HEK293T (cell line): ENCODE measurements at regions not wholly inside any gene's neighbourhood (a gene's known extent, or its start where the extent isn't known, plus 50 kb on each side); places are given as distances from the start of the nearest gene placed in this dataset.

Experiments used
- CTCF ChIA-PET: fragments of 350-600 bp; formaldehyde crosslinking; extraction: SDS; loops from one replicate; lab custom pipeline; 2021; ENCODE audit warnings: antibody characterized with exemption, inconsistent platforms; lab: Yijun Ruan, JAX
- POLR2A ChIA-PET: fragments of 350-600 bp; formaldehyde crosslinking; extraction: SDS; loops from one replicate; lab custom pipeline; 2020; ENCODE audit warnings: antibody characterized with exemption, inconsistent platforms; lab: Yijun Ruan, JAX
- DNase-seq: peaks from one replicate; pipeline ENCODE4 v3.0.0; 2012; ENCODE audit warnings: mixed read lengths; ENCODE audit errors: extremely low spot score
- ARNT ChIP-seq: fragments of 450-650 bp; IDR thresholded peaks from 2 replicates; pipeline ENCODE4 v1.6.1; 2017; ENCODE audit warnings: mild to moderate bottlenecking
- BHLHE40 ChIP-seq: fragments of 450-650 bp; IDR thresholded peaks from 2 replicates; pipeline ENCODE4 v1.6.1; 2016; ENCODE audit warnings: mild to moderate bottlenecking, moderate library complexity, borderline replicate concordance
- CTBP1 ChIP-seq: fragments of 450-650 bp; IDR thresholded peaks from 2 replicates; pipeline ENCODE4 v1.6.1; 2016; ENCODE audit warnings: borderline replicate concordance
- ELF4 ChIP-seq: fragments of 450-650 bp; IDR thresholded peaks from 2 replicates; pipeline ENCODE4 v1.6.1; 2017; ENCODE audit warnings: antibody characterized with exemption
- FOXA1 ChIP-seq: fragments of 450-650 bp; IDR thresholded peaks from 2 replicates; pipeline ENCODE4 v1.6.1; 2016; ENCODE audit warnings: mild to moderate bottlenecking
- FOXK2 ChIP-seq: fragments of 450-650 bp; IDR thresholded peaks from 2 replicates; pipeline ENCODE4 v1.6.1; 2016; ENCODE audit warnings: mild to moderate bottlenecking
- FOXM1 ChIP-seq: fragments of 450-650 bp; IDR thresholded peaks from 2 replicates; pipeline ENCODE4 v1.6.1; 2017; ENCODE audit warnings: mild to moderate bottlenecking, borderline replicate concordance
- HDGF ChIP-seq: fragments of 450-650 bp; IDR thresholded peaks from 2 replicates; pipeline ENCODE4 v1.6.1; 2017; ENCODE audit warnings: antibody characterized with exemption, borderline replicate concordance
- L3MBTL2 ChIP-seq: fragments of 450-650 bp; conservative IDR thresholded peaks from 2 replicates; pipeline ENCODE4 v1.6.1; 2016; ENCODE audit warnings: mild to moderate bottlenecking
- LEF1 ChIP-seq: fragments of 450-650 bp; IDR thresholded peaks from 2 replicates; pipeline ENCODE4 v1.6.1; 2017; ENCODE audit warnings: mild to moderate bottlenecking, borderline replicate concordance
- NFRKB ChIP-seq: fragments of 450-650 bp; IDR thresholded peaks from 2 replicates; pipeline ENCODE4 v1.6.1; 2016; ENCODE audit warnings: mild to moderate bottlenecking, moderate library complexity
- PKNOX1 ChIP-seq: fragments of 450-650 bp; IDR thresholded peaks from 2 replicates; pipeline ENCODE4 v1.6.1; 2016
- SP1 ChIP-seq: fragments of 450-650 bp; IDR thresholded peaks from 2 replicates; pipeline ENCODE4 v1.6.1; 2017
- SUZ12 ChIP-seq: fragments of 450-650 bp; IDR thresholded peaks from 2 replicates; pipeline ENCODE4 v1.6.1; 2016; ENCODE audit warnings: mild to moderate bottlenecking
- TARDBP ChIP-seq: fragments of 450-650 bp; IDR thresholded peaks from 2 replicates; pipeline ENCODE4 v1.6.1; 2016
- ZNF384 ChIP-seq: fragments of 450-650 bp; IDR thresholded peaks from 2 replicates; pipeline ENCODE4 v1.6.1; 2016

GRCh38 chr7:10401793-10402192, 571.9 kb upstream of the PHF14 start:
- POLR2A ChIA-PET, result no interaction called here
- DNase-seq, result no peak
- CTCF ChIA-PET, result no interaction called here
- TF ChIP-seq HDGF (no peak), ARNT (no peak), TARDBP (no peak), L3MBTL2 (no peak), PKNOX1 (no peak), SUZ12 (no peak), CTBP1 (no peak), LEF1 (no peak), ELF4 (no peak), NFRKB (no peak), BHLHE40 (no peak), FOXM1 (no peak), FOXK2 (no peak), FOXA1 (no peak), SP1 (no peak), ZNF384 (no peak)

- CTCF ChIA-PET, result interaction anchor here (0.8 kb wide), 1 partner anchor 15 kb away, joined by 3 read pairs; no protein-coding TSS in a partner anchor
- TF ChIP-seq HDGF, result no peak
- TF ChIP-seq FOXA1, result no peak
- no peak for TF ChIP-seq L3MBTL2
- no peak for TF ChIP-seq PKNOX1
- POLR2A ChIA-PET, result no interaction called here
- DNase-seq, result peak; percentile 18
Measured at GRCh38 chr7:10412422-10413019, 561.2 kb upstream of the PHF14 start.

GRCh38 chr7:10418985-10419384, 554.7 kb upstream of the PHF14 start:
- ChIA-PET POLR2A (no interaction called here), CTCF (no interaction called here)
- no peak for TF ChIP-seq L3MBTL2
- TF ChIP-seq BHLHE40, result no peak
- TF ChIP-seq FOXM1, result no peak
- no peak for TF ChIP-seq FOXA1

GRCh38 chr7:10429031-10429430, 544.6 kb upstream of the PHF14 start:
- ChIA-PET CTCF (no interaction called here), POLR2A (no interaction called here)
- no peak for DNase-seq
- TF ChIP-seq L3MBTL2 (no peak), ARNT (no peak), ELF4 (no peak), CTBP1 (no peak), TARDBP (no peak), FOXM1 (no peak), FOXA1 (no peak), NFRKB (no peak), PKNOX1 (no peak), SP1 (no peak), BHLHE40 (no peak), HDGF (no peak), LEF1 (no peak), FOXK2 (no peak), ZNF384 (no peak), SUZ12 (no peak)

More at GRCh38 chr7:10418985-10419384, 554.7 kb upstream of the PHF14 start:
- DNase-seq, result no peak

- no peak for TF ChIP-seq PKNOX1
- TF ChIP-seq FOXK2, result no peak
- no peak for TF ChIP-seq NFRKB
- TF ChIP-seq HDGF, result no peak
- ChIA-PET POLR2A (no interaction called here), CTCF (no interaction called here)
- no peak for DNase-seq
Measured at GRCh38 chr7:10429511-10429910, 544.2 kb upstream of the PHF14 start.

- POLR2A ChIA-PET, result no interaction called here
- TF ChIP-seq HDGF (no peak), PKNOX1 (no peak), ZNF384 (no peak)
- DNase-seq, result no peak
- CTCF ChIA-PET, result no interaction called here
Measured at GRCh38 chr7:10436302-10436701, 537.4 kb upstream of the PHF14 start.
